ENCODE measurements at regions not wholly inside any gene's neighbourhood (a gene's known extent, or its start where the extent isn't known, plus 50 kb on each side); places are given as distances from the start of the nearest gene placed in this dataset.

DNA sequence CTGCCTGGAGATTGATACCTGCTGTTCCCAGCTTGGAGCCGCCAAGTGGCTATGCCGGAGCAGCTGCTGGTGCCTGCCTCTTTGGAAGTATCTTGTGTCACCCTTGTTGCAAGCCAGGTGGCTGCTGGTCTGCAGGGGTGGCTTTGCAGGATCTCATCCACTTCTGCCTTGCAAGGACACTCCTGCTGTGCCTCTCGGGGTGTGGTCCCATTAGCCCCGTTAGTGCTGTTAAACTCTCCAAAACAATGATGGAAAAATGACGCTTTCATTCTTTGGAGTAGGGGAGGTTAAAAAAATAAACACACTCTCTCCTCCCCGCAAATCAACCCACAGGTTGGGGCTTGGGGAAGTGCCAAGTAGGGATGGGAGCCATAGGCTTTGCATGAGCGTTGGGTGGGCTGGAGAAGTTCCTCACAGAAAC lies 352.8 kb downstream of the RNF144A start:
- TF ChIP-seq, protein P1, sequence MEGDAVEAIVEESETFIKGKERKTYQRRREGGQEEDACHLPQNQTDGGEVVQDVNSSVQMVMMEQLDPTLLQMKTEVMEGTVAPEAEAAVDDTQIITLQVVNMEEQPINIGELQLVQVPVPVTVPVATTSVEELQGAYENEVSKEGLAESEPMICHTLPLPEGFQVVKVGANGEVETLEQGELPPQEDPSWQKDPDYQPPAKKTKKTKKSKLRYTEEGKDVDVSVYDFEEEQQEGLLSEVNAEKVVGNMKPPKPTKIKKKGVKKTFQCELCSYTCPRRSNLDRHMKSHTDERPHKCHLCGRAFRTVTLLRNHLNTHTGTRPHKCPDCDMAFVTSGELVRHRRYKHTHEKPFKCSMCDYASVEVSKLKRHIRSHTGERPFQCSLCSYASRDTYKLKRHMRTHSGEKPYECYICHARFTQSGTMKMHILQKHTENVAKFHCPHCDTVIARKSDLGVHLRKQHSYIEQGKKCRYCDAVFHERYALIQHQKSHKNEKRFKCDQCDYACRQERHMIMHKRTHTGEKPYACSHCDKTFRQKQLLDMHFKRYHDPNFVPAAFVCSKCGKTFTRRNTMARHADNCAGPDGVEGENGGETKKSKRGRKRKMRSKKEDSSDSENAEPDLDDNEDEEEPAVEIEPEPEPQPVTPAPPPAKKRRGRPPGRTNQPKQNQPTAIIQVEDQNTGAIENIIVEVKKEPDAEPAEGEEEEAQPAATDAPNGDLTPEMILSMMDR (IDR thresholded peaks at IDR 0.05): no peak
- no peak for TF ChIP-seq POLR2A (IDR thresholded peaks at IDR 0.05)
